PC-3 (cell line): ENCODE measurements at regions not wholly inside any gene's neighbourhood (a gene's known extent, or its start where the extent isn't known, plus 50 kb on each side); places are given as distances from the start of the nearest gene placed in this dataset.

Experiments
- EZH2 ChIP-seq: fragments of 300-600 bp; sonication (generic); IDR thresholded peaks from one replicate; pipeline ENCODE4 v1.6.1; 2017; ENCODE audit warnings: antibody characterized with exemption, mild to moderate bottlenecking, low read length; ENCODE audit not compliant: unreplicated experiment
- TF ChIP-seq, protein P1 (sequence below): fragments of 300-600 bp; sonication (generic); conservative IDR thresholded peaks from 2 replicates; pipeline ENCODE4 v1.5.1; 2017; ENCODE audit warnings: antibody characterized with exemption, low read depth, mild to moderate bottlenecking, low read length

DNA sequence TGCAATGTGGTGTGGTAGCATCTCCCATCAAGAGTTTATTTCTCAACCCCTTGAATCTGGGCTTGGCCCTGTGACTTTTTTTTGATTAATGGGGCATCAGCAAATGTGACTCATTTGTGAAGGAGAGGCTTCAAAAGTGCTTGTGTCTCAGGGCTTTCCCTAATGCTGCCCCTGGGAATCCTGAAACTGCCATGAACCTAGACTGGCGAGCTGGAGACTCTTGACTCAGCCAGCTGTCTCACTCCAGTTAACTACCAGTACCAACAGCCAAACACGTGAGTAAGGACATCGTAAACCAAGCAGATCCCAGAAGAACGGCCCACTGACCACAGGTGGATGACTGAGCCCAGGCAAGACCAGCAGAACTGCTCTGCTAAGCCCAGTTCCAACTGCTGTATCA, 72.8 kb upstream of the ADTRP start:
- TF ChIP-seq, protein P1, sequence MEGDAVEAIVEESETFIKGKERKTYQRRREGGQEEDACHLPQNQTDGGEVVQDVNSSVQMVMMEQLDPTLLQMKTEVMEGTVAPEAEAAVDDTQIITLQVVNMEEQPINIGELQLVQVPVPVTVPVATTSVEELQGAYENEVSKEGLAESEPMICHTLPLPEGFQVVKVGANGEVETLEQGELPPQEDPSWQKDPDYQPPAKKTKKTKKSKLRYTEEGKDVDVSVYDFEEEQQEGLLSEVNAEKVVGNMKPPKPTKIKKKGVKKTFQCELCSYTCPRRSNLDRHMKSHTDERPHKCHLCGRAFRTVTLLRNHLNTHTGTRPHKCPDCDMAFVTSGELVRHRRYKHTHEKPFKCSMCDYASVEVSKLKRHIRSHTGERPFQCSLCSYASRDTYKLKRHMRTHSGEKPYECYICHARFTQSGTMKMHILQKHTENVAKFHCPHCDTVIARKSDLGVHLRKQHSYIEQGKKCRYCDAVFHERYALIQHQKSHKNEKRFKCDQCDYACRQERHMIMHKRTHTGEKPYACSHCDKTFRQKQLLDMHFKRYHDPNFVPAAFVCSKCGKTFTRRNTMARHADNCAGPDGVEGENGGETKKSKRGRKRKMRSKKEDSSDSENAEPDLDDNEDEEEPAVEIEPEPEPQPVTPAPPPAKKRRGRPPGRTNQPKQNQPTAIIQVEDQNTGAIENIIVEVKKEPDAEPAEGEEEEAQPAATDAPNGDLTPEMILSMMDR, result no peak
- TF ChIP-seq EZH2, result no peak
